Calu3 (cell line): ENCODE measurements at regions not wholly inside any gene's neighbourhood (a gene's known extent, or its start where the extent isn't known, plus 50 kb on each side); places are given as distances from the start of the nearest gene placed in this dataset.
A peak's percentile ranks its signal among the peaks of the same experiment; 100 is the strongest.

Source experiments
- BruUV-seq: library from RNA; stranded (reverse); fragments of 400-500 nt; replicated peaks from 2 replicates; lab custom pipeline; 2021; lab: Mats Ljungman, UMichigan
- CTCF ChIA-PET: fragments of 300-600 bp; sonication (Branson Sonifier 250); formaldehyde crosslinking; loops from one replicate; lab custom pipeline; 2022; ENCODE audit warnings: antibody characterized with exemption; lab: Charles Lee
- DNase-seq: peaks from one replicate; pipeline ENCODE4 v3.0.0; 2022
- H3K27ac Mint-ChIP-seq: one replicate; pipeline ENCODE4 v1.8.0; 2022; ENCODE audit warnings: mixed read lengths; ENCODE audit not compliant: unreplicated experiment
- H3K27me3 Mint-ChIP-seq: one replicate; pipeline ENCODE4 v1.8.0; 2022; ENCODE audit warnings: mixed read lengths; ENCODE audit not compliant: unreplicated experiment
- H3K36me3 Mint-ChIP-seq: one replicate; pipeline ENCODE4 v1.8.0; 2022; ENCODE audit warnings: mild to moderate bottlenecking, moderate library complexity, mixed read lengths; ENCODE audit not compliant: insufficient read depth, unreplicated experiment
- H3K4me1 Mint-ChIP-seq: one replicate; pipeline ENCODE4 v1.8.0; 2022; ENCODE audit warnings: mild to moderate bottlenecking, low read depth, mixed read lengths; ENCODE audit not compliant: unreplicated experiment
- H3K4me3 Mint-ChIP-seq: one replicate; pipeline ENCODE4 v1.8.0; 2022; ENCODE audit warnings: mild to moderate bottlenecking, low read depth, moderate library complexity, mixed read lengths; ENCODE audit not compliant: unreplicated experiment
- H3K9me3 Mint-ChIP-seq: one replicate; pipeline ENCODE4 v1.8.0; 2022; ENCODE audit warnings: low read depth, mixed read lengths; ENCODE audit not compliant: unreplicated experiment
- CTCF ChIP-seq: fragments of 200-600 bp; IDR thresholded peaks from one replicate; pipeline ENCODE4 v1.8.0; 2022; ENCODE audit warnings: antibody characterized with exemption; ENCODE audit not compliant: unreplicated experiment
- intact Hi-C: fragments of 100-400 bp; cut with micrococcal nuclease; formaldehyde crosslinking; loops from one replicate; pipeline ENCODE4 v1.10.0; 2022; ENCODE audit not compliant: unreplicated experiment

DNA sequence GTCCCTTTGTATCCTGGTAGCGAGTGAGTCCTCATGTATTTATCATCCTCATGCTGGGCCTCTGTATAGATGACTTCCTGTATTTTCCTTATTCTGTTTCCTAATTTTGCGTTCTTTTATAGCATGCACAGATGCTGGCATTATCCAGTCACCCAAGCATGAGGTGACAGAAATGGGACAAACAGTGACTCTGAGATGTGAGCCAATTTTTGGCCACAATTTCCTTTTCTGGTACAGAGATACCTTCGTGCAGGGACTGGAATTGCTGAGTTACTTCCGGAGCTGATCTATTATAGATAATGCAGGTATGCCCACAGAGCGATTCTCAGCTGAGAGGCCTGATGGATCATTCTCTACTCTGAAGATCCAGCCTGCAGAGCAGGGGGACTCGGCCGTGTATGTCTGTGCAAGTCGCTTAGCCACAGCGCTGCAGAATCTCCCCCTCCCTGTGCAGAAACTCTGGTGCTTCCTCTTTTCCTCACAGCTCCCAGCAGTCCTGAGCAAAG is 183.1 kb upstream of the PRSS58 start:
- DNase-seq, result no peak
- Mint-ChIP-seq H3K36me3 (no peaks in the 10 kb centered on the region), H3K27ac (no peak overlapping the region), H3K4me1 (peaks cover 14% of the 10 kb centered on the region), H3K4me3 (no peak overlapping the region), H3K9me3 (no peaks in the 10 kb centered on the region), H3K27me3 (peaks cover 19% of the 10 kb centered on the region)
- intact Hi-C loops, result no loop called here
- CTCF ChIA-PET, result interaction anchor here (1.0 kb wide), 1 partner anchor 18 kb away, joined by 3 read pairs; no protein-coding TSS in a partner anchor
- no TSS peak for BruUV-seq
- TF ChIP-seq CTCF, result no peak

- no peak overlapping the region for H3K27ac Mint-ChIP-seq
- H3K4me3 Mint-ChIP-seq, result no peak overlapping the region
- no peaks in the 10 kb centered on the region for H3K36me3 Mint-ChIP-seq
- CTCF ChIA-PET, result interaction anchor here (0.9 to 1.0 kb wide), 2 partner anchors 19 to 762 kb away, joined by 3 read pairs; no protein-coding TSS in a partner anchor
- intact Hi-C loops, result no loop called here
- peak; percentile 15 for DNase-seq
- peaks cover 14% of the 10 kb centered on the region for H3K4me1 Mint-ChIP-seq
- BruUV-seq, result no TSS peak
- TF ChIP-seq CTCF, result no peak
- peaks cover 22% of the 10 kb centered on the region for H3K27me3 Mint-ChIP-seq
- no peaks in the 10 kb centered on the region for H3K9me3 Mint-ChIP-seq
Observed at GRCh38 chr7:142440219-142440905, 182.5 kb upstream of the PRSS58 start.

GRCh38 chr7:142439739-142440138 is 181.9 kb upstream of the PRSS58 start:
- CTCF ChIA-PET, result interaction anchor here (0.9 to 1.0 kb wide), 2 partner anchors 20 to 763 kb away, joined by 3 read pairs; no protein-coding TSS in a partner anchor
- Mint-ChIP-seq H3K4me3 (no peak overlapping the region), H3K4me1 (peaks cover 14% of the 10 kb centered on the region), H3K27ac (no peak overlapping the region), H3K9me3 (no peaks in the 10 kb centered on the region), H3K36me3 (no peaks in the 10 kb centered on the region), H3K27me3 (peaks cover 17% of the 10 kb centered on the region)
- no TSS peak for BruUV-seq
- intact Hi-C loops, result no loop called here
- no peak for DNase-seq
- no peak for TF ChIP-seq CTCF

DNA sequence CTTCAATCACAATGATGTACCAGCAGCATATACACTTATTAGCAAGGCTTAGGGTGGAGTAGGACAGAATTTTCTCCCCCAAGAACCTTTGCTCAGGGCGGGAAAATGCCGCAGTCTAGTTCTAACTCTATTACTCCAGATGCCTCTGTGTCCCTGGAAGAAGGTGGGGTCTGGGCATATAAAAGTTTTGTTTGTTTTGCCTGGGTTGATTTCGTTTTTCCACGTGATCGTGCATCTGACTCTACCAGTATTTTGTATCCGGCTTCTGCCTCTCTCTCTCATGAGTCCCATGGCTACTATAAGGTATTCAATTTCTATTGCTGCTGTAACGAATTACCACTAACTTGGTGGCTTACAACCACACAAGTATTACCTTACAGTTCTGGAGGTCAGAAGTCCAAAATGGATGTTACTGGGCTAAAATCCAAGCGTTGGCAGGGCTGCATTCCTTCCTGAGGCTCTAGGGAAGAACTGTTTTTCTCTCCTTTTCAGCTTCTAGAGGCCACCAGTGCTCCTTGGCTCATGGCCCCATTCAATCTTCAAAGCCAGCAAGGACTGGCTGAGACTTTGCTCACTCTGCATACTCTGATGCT is 181.2 kb upstream of the PRSS58 start:
- DNase-seq, result no peak
- Mint-ChIP-seq H3K36me3 (no peaks in the 10 kb centered on the region), H3K9me3 (no peaks in the 10 kb centered on the region), H3K27ac (no peak overlapping the region), H3K27me3 (peaks cover 16% of the 10 kb centered on the region), H3K4me1 (peaks cover 14% of the 10 kb centered on the region), H3K4me3 (no peak overlapping the region)
- CTCF ChIA-PET, result no interaction called here
- intact Hi-C loops, result no loop called here
- no TSS peak for BruUV-seq
- no peak for TF ChIP-seq CTCF
